NCI-H460 (cell line): ENCODE measurements at regions not wholly inside any gene's neighbourhood (a gene's known extent, or its start where the extent isn't known, plus 50 kb on each side); places are given as distances from the start of the nearest gene placed in this dataset.
"Not testable (repeated sequence)": the region's sequence is repeated elsewhere in the genome, so short reads cannot be mapped to it uniquely, and the experiment has no call there.

Source experiments
- DNase-seq: peaks from one replicate; pipeline ENCODE4 v3.0.0-alpha.2; 2016; ENCODE audit warnings: low read depth; ENCODE audit errors: extremely low read depth

- DNase-seq: no peak
These were observed 62.6 kb upstream of the EN2 start for GRCh38 chr7:155395176-155395797.

- DNase-seq: no peak
These were observed 61.3 kb upstream of the EN2 start for GRCh38 chr7:155396661-155397060.

- not testable (repeated sequence) for DNase-seq
These were observed 59.9 kb upstream of the EN2 start for GRCh38 chr7:155397758-155398714.

GRCh38 chr7:155398944-155399343 is 59.0 kb upstream of the EN2 start:
- no peak for DNase-seq

GRCh38 chr7:155399577-155399976 is 58.4 kb upstream of the EN2 start:
- DNase-seq: no peak

GRCh38 chr7:155401231-155401630 is 56.7 kb upstream of the EN2 start:
- no peak for DNase-seq

- no peak for DNase-seq
These were observed 56.0 kb upstream of the EN2 start for GRCh38 chr7:155401884-155402283.

- no peak for DNase-seq
These were observed 55.0 kb upstream of the EN2 start for GRCh38 chr7:155402941-155403340.

- DNase-seq: no peak
These were observed 53.0 kb upstream of the EN2 start for GRCh38 chr7:155404976-155405375.

- DNase-seq: no peak
These were observed 52.3 kb upstream of the EN2 start for GRCh38 chr7:155405399-155406318.

- no peak for DNase-seq
These were observed 50.1 kb upstream of the EN2 start for GRCh38 chr7:155407799-155408198.
